SJSA1 (cell line): ENCODE measurements at regions not wholly inside any gene's neighbourhood (a gene's known extent, or its start where the extent isn't known, plus 50 kb on each side); places are given as distances from the start of the nearest gene placed in this dataset.

Experiments
- DNase-seq, 2 experiments: peaks; one replicate each; pipeline ENCODE4 v3.0.0-alpha.2; 2015 to 2020; ENCODE audit warnings: low spot score in 2 of 2, low read depth in 1 of 2
- H3K27ac ChIP-seq: fragments of 250-450 bp; sonication (Bioruptor Pico); 2 replicates; pipeline ENCODE4 v1.5.1; 2020; ENCODE audit warnings: mild to moderate bottlenecking, moderate library complexity
- H3K27me3 ChIP-seq: fragments of 250-450 bp; sonication (Bioruptor Pico); replicated peaks from 2 replicates; pipeline ENCODE4 v1.5.1; 2020; ENCODE audit warnings: mild to moderate bottlenecking, moderate library complexity
- H3K36me3 ChIP-seq: fragments of 250-450 bp; sonication (Bioruptor Pico); 2 replicates; pipeline ENCODE4 v1.5.1; 2020; ENCODE audit warnings: mild to moderate bottlenecking
- H3K4me1 ChIP-seq: fragments of 250-450 bp; sonication (Bioruptor Pico); replicated peaks from 2 replicates; pipeline ENCODE4 v1.6.1; 2021; ENCODE audit warnings: mild to moderate bottlenecking
- H3K4me3 ChIP-seq: fragments of 250-450 bp; sonication (Bioruptor Pico); 2 replicates; pipeline ENCODE4 v1.5.1; 2020; ENCODE audit warnings: mild to moderate bottlenecking
- H3K9me3 ChIP-seq: fragments of 250-450 bp; sonication (Bioruptor Pico); replicated peaks from 2 replicates; pipeline ENCODE4 v1.5.1; 2020; ENCODE audit warnings: mild to moderate bottlenecking

- Histone ChIP-seq H3K27ac (no peak overlapping the region), H3K4me1 (peaks cover 9% of the 10 kb centered on the region), H3K27me3 (no peaks in the 10 kb centered on the region), H3K4me3 (no peak overlapping the region), H3K9me3 (no peaks in the 10 kb centered on the region), H3K36me3 (no peaks in the 10 kb centered on the region)
- no peak for DNase-seq
These were observed 583.4 kb downstream of the BCKDHB start for GRCh38 chr6:80689716-80690395.

- no peak for DNase-seq
These were observed 573.5 kb downstream of the BCKDHB start for GRCh38 chr6:80679992-80680391.

GRCh38 chr6:80676386-80676785 is 569.9 kb downstream of the BCKDHB start:
- Histone ChIP-seq H3K4me3 (no peak overlapping the region), H3K36me3 (no peaks in the 10 kb centered on the region), H3K27me3 (no peaks in the 10 kb centered on the region), H3K9me3 (peaks cover 3% of the 10 kb centered on the region; the same call in 1 of the 2 replicates), H3K27ac (no peak overlapping the region), H3K4me1 (peaks cover 26% of the 10 kb centered on the region)
- no peak for DNase-seq

More at GRCh38 chr6:80679992-80680391, 573.5 kb downstream of the BCKDHB start:
- no peaks in the 10 kb centered on the region for H3K36me3 ChIP-seq
- no peak overlapping the region for H3K4me3 ChIP-seq
- no peaks in the 10 kb centered on the region for H3K27me3 ChIP-seq
- H3K9me3 ChIP-seq, result peaks cover 2% of the 10 kb centered on the region; the same call in 1 of the 2 replicates
- H3K27ac ChIP-seq, result no peak overlapping the region
- peaks cover 5% of the 10 kb centered on the region; the same call in 1 of the 2 replicates for H3K4me1 ChIP-seq

- no peaks in the 10 kb centered on the region for H3K27me3 ChIP-seq
- no peak for DNase-seq
- no peak overlapping the region for H3K27ac ChIP-seq
- H3K4me1 ChIP-seq, result peaks cover 26% of the 10 kb centered on the region
- H3K9me3 ChIP-seq, result peaks cover 3% of the 10 kb centered on the region; the same call in 1 of the 2 replicates
- H3K36me3 ChIP-seq, result no peaks in the 10 kb centered on the region
- H3K4me3 ChIP-seq, result no peak overlapping the region
These were observed 568.2 kb downstream of the BCKDHB start for GRCh38 chr6:80674669-80675068.

- Histone ChIP-seq H3K9me3 (peaks cover 3% of the 10 kb centered on the region; the same call in 1 of the 2 replicates), H3K4me3 (no peak overlapping the region), H3K36me3 (no peaks in the 10 kb centered on the region), H3K4me1 (peaks cover 26% of the 10 kb centered on the region), H3K27me3 (no peaks in the 10 kb centered on the region), H3K27ac (no peak overlapping the region)
- DNase-seq, result no peak
These were observed 566.9 kb downstream of the BCKDHB start for GRCh38 chr6:80673367-80673766.

- H3K9me3 ChIP-seq, result no peaks in the 10 kb centered on the region
- no peak overlapping the region for H3K4me3 ChIP-seq
- no peak overlapping the region for H3K27ac ChIP-seq
- no peaks in the 10 kb centered on the region for H3K4me1 ChIP-seq
- H3K36me3 ChIP-seq, result no peaks in the 10 kb centered on the region
- no peak for DNase-seq
- no peaks in the 10 kb centered on the region for H3K27me3 ChIP-seq
These were observed 560.5 kb downstream of the BCKDHB start for GRCh38 chr6:80667006-80667405.

GRCh38 chr6:80658926-80659325 is 552.5 kb downstream of the BCKDHB start:
- no peak for DNase-seq
- H3K27ac ChIP-seq, result no peak overlapping the region

GRCh38 chr6:80647156-80647555 is 540.7 kb downstream of the BCKDHB start:
- no peaks in the 10 kb centered on the region for H3K27me3 ChIP-seq
- no peak overlapping the region for H3K4me3 ChIP-seq
- no peak for DNase-seq
- H3K9me3 ChIP-seq, result peaks cover 4% of the 10 kb centered on the region; the same call in 1 of the 2 replicates
- no peaks in the 10 kb centered on the region for H3K4me1 ChIP-seq
- no peak overlapping the region for H3K27ac ChIP-seq
- H3K36me3 ChIP-seq, result no peaks in the 10 kb centered on the region

More at GRCh38 chr6:80658926-80659325, 552.5 kb downstream of the BCKDHB start:
- Histone ChIP-seq H3K36me3 (no peaks in the 10 kb centered on the region), H3K9me3 (no peaks in the 10 kb centered on the region), H3K27me3 (no peaks in the 10 kb centered on the region), H3K4me3 (no peak overlapping the region), H3K4me1 (no peaks in the 10 kb centered on the region)

GRCh38 chr6:80643881-80644280 is 537.4 kb downstream of the BCKDHB start:
- no peaks in the 10 kb centered on the region for H3K36me3 ChIP-seq
- H3K4me1 ChIP-seq, result peaks cover 13% of the 10 kb centered on the region
- no peaks in the 10 kb centered on the region for H3K27me3 ChIP-seq
- no peak overlapping the region for H3K27ac ChIP-seq
- H3K4me3 ChIP-seq, result no peak overlapping the region
- DNase-seq, result no peak
- peaks cover 4% of the 10 kb centered on the region; the same call in 1 of the 2 replicates for H3K9me3 ChIP-seq

- Histone ChIP-seq H3K36me3 (no peaks in the 10 kb centered on the region), H3K27me3 (no peaks in the 10 kb centered on the region), H3K4me3 (no peak overlapping the region), H3K27ac (no peak overlapping the region), H3K9me3 (peaks cover 4% of the 10 kb centered on the region; the same call in 1 of the 2 replicates), H3K4me1 (peaks cover 27% of the 10 kb centered on the region)
- DNase-seq, result no peak
These were observed 536.0 kb downstream of the BCKDHB start for GRCh38 chr6:80642452-80642851.

GRCh38 chr6:80641591-80641990 is 535.1 kb downstream of the BCKDHB start:
- Histone ChIP-seq H3K36me3 (no peaks in the 10 kb centered on the region), H3K4me3 (no peak overlapping the region), H3K4me1 (peaks cover 36% of the 10 kb centered on the region), H3K9me3 (peaks cover 4% of the 10 kb centered on the region; the same call in 1 of the 2 replicates), H3K27ac (no peak overlapping the region), H3K27me3 (no peaks in the 10 kb centered on the region)
- DNase-seq, result no peak

- Histone ChIP-seq H3K27ac (peak overlapping the region; percentile 83), H3K4me1 (peaks cover 38% of the 10 kb centered on the region), H3K4me3 (no peak overlapping the region), H3K27me3 (no peaks in the 10 kb centered on the region), H3K36me3 (no peaks in the 10 kb centered on the region), H3K9me3 (peaks cover 4% of the 10 kb centered on the region; the same call in 1 of the 2 replicates)
- DNase-seq, result no peak
These were observed 533.7 kb downstream of the BCKDHB start for GRCh38 chr6:80640176-80640575.

GRCh38 chr6:80639181-80639629 is 532.7 kb downstream of the BCKDHB start:
- no peaks in the 10 kb centered on the region for H3K9me3 ChIP-seq
- peaks cover 38% of the 10 kb centered on the region for H3K4me1 ChIP-seq
- no peaks in the 10 kb centered on the region for H3K27me3 ChIP-seq
- H3K27ac ChIP-seq, result peak overlapping the region; percentile 83
- peak; percentile 56 to 94 for DNase-seq
- no peaks in the 10 kb centered on the region for H3K36me3 ChIP-seq
- no peak overlapping the region for H3K4me3 ChIP-seq

- Histone ChIP-seq H3K4me1 (peaks cover 38% of the 10 kb centered on the region), H3K27ac (peak overlapping the region; percentile 83)
- peak; percentile 85 to 91 for DNase-seq
These were observed 532.0 kb downstream of the BCKDHB start for GRCh38 chr6:80638213-80639055.

More at GRCh38 chr6:80638213-80639055, 532.0 kb downstream of the BCKDHB start:
- H3K9me3 ChIP-seq, result no peaks in the 10 kb centered on the region
- H3K36me3 ChIP-seq, result no peaks in the 10 kb centered on the region
- H3K27me3 ChIP-seq, result no peaks in the 10 kb centered on the region
- no peak overlapping the region for H3K4me3 ChIP-seq
